ENCODE measurements at regions not wholly inside any gene's neighbourhood (a gene's known extent, or its start where the extent isn't known, plus 50 kb on each side); places are given as distances from the start of the nearest gene placed in this dataset.

DNA sequence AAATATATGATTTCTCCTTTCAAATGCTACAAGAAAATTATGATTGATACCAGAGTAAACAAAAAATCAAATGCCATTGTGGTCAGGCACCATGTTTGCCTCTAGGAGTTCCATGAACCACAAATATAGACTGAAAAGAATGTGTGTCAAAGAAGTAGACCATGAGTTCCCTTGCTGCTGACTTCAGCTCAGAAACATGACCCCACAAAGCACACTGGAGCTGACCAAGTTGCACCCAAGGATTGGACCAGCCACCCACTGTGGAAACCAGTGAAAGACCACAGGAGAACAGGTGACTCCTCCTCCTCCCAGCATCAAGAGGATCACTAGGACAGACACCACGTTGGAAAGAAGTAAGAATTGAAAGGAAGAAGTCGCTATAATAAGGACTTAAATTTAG is 90.8 kb upstream of the TENT5A start:
- H3K4me3 ChIP-seq: no peak overlapping the region
- H3K27ac ChIP-seq: no peak overlapping the region
- H3K4me1 ChIP-seq: no peaks in the 10 kb centered on the region
- no peaks in the 10 kb centered on the region for H3K27me3 ChIP-seq
- DNase-seq (no peak), ATAC-seq (ENCODE audit: low FRiP score in 2 of 2) (no peak)
- WGBS, 2 donors: 25 to 52% methylated on average over 2 of the region's 2 CpGs
- no peaks in the 10 kb centered on the region for H3K36me3 ChIP-seq
- no peak for TF ChIP-seq EP300 (IDR thresholded peaks at IDR 0.05)
- TF ChIP-seq POLR2A (IDR thresholded peaks at IDR 0.05): no peak
- TF ChIP-seq CTCF (IDR thresholded peaks at IDR 0.05): no peak
- TF ChIP-seq POLR2AphosphoS5 (IDR thresholded peaks at IDR 0.05): no peak
- no peaks in the 10 kb centered on the region for H3K9me3 ChIP-seq

DNA sequence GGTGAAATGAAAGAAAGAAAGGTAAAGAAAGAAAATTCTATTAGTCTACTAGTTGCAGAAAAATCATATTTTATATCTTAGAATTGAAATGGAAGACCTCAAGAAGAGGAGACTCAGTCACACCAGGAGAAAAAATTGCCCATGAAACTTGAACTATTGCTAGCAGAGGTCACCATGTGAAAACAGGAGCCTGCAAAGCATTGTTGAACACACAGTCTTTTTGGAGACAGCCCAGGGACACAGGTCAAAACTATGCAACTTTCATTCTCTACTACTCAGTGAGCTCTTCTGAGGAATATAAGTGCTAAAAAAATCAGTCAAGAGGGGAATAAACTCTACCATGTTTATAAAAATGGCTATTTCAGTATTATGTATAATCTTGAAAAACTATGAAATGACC is 89.8 kb upstream of the TENT5A start:
- Histone ChIP-seq H3K36me3 (no peaks in the 10 kb centered on the region), H3K9me3 (no peaks in the 10 kb centered on the region), H3K4me3 (no peak overlapping the region), H3K27me3 (no peaks in the 10 kb centered on the region), H3K27ac (no peak overlapping the region), H3K4me1 (no peaks in the 10 kb centered on the region)
- no peak for ATAC-seq (ENCODE audit: low FRiP score in 2 of 2)
- TF ChIP-seq POLR2AphosphoS5 (IDR thresholded peaks at IDR 0.05): no peak
- no peak for TF ChIP-seq EP300 (IDR thresholded peaks at IDR 0.05)
- no peak for TF ChIP-seq CTCF (IDR thresholded peaks at IDR 0.05)
- no peak for TF ChIP-seq POLR2A (IDR thresholded peaks at IDR 0.05)
- DNase-seq: no peak

DNA sequence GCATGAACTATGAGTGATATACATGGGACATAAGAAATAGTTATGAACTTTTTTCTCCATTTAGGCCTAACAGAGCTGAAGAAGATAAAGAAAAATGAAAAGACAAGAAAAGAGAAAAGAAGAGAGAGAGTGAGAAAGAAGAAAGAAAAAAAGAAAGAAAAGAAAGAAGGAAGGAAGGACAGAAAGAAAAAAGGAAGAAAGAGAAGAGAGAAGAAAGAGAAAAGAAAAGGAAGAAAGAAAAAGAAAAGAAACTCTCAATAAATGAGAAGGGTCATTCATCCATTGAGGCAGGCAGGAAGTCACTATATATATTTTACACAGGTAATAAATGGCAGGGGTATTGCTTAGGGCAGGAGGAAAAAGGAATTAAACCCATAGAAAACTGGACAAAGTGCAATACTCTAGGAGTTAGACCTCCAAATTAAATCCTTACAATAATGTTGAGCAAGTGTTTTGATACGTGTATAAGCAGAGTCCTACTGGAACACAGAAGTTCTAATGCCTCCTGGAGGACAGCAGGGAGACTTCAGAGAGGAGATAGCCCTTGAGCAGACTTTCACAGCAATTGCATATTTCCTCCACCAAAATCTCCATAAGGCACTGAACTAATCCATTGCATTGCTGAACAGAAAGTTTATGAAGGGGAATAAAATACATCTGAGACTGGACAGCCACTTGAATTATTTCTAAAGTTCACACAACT is 86.4 kb upstream of the TENT5A start:
- Histone ChIP-seq H3K27ac (no peak overlapping the region), H3K4me1 (no peaks in the 10 kb centered on the region), H3K36me3 (no peaks in the 10 kb centered on the region), H3K27me3 (no peaks in the 10 kb centered on the region), H3K9me3 (no peaks in the 10 kb centered on the region), H3K4me3 (no peak overlapping the region)
- TF ChIP-seq CTCF (IDR thresholded peaks at IDR 0.05): peak in 2 of 6 experiments; percentile 11 to 24
- no peak for TF ChIP-seq EP300 (IDR thresholded peaks at IDR 0.05)
- ATAC-seq (ENCODE audit: low FRiP score in 2 of 2): peak in 1 of 2 donors; percentile 41
- no peak for DNase-seq
- WGBS, 2 donors: 26 to 48% methylated on average over 1 of the region's 1 CpG

- TF ChIP-seq POLR2A (IDR thresholded peaks at IDR 0.05): no peak
- ATAC-seq (ENCODE audit: low FRiP score in 2 of 2) (peak; percentile 35 to 75), DNase-seq (no peak)
- Histone ChIP-seq H3K27ac (no peak overlapping the region), H3K27me3 (no peaks in the 10 kb centered on the region), H3K9me3 (no peaks in the 10 kb centered on the region), H3K4me1 (no peaks in the 10 kb centered on the region), H3K4me3 (no peak overlapping the region), H3K36me3 (no peaks in the 10 kb centered on the region)
- WGBS, 2 donors: 61 to 67% methylated on average over 4 of the region's 4 CpGs
Measured at GRCh38 chr6:81838031-81838430, 85.5 kb upstream of the TENT5A start.

GRCh38 chr6:81834141-81834681 is 81.7 kb upstream of the TENT5A start:
- DNase-seq: no peak
- ATAC-seq (ENCODE audit: low FRiP score in 2 of 2): no peak
- 66 to 79% methylated on average over 5 of the region's 5 CpGs for WGBS, 2 donors
- no peak overlapping the region for H3K4me3 ChIP-seq
- no peak overlapping the region for H3K27ac ChIP-seq
- no peak for TF ChIP-seq POLR2A (IDR thresholded peaks at IDR 0.05)
- no peaks in the 10 kb centered on the region for H3K9me3 ChIP-seq
- H3K36me3 ChIP-seq: no peaks in the 10 kb centered on the region
- H3K4me1 ChIP-seq: no peaks in the 10 kb centered on the region
- no peaks in the 10 kb centered on the region for H3K27me3 ChIP-seq

DNA sequence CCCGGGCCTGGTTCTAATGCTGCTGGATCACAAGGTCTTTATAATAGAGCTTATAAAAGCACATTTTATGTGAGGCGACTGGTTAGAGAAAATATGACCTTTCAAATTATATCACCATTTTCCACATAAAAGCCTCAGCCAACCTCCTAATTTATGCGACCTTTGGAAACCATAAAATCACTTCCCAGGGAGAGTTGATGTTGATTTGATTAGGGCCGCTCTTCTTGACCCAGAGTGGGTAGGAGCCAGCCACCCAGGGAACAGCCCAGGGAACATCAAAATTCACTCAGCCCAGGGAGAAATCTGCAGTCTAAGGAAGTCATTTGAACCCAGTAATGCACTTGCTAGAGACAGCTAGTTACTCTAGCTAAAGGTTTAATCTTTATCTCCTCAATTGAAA is 79.8 kb upstream of the TENT5A start:
- no peak overlapping the region for H3K4me3 ChIP-seq

More for the DNA sequence above, 79.8 kb upstream of the TENT5A start:
- H3K9me3 ChIP-seq: no peaks in the 10 kb centered on the region
- no peaks in the 10 kb centered on the region for H3K4me1 ChIP-seq
- TF ChIP-seq POLR2A (IDR thresholded peaks at IDR 0.05) (no peak), EP300 (IDR thresholded peaks at IDR 0.05) (no peak), CTCF (IDR thresholded peaks at IDR 0.05) (no peak)
- WGBS, 2 donors: 97 to 100% methylated on average over 4 of the region's 4 CpGs
- ATAC-seq (ENCODE audit: low FRiP score in 2 of 2) (no peak), DNase-seq (no peak)
- H3K36me3 ChIP-seq: no peaks in the 10 kb centered on the region
- no peaks in the 10 kb centered on the region for H3K27me3 ChIP-seq
- no peak overlapping the region for H3K27ac ChIP-seq

All from upper lobe of left lung (tissue), 6 donors.